ENCODE measurements at regions not wholly inside any gene's neighbourhood (a gene's known extent, or its start where the extent isn't known, plus 50 kb on each side); places are given as distances from the start of the nearest gene placed in this dataset.
A peak's percentile ranks its signal among the peaks of the same experiment; 100 is the strongest.

GRCh38 chr1:30410153-30410851 lies 313.1 kb downstream of the MATN1 start:
- no peaks in the 10 kb centered on the region for H3K9me3 Mint-ChIP-seq
- H3K4me2 ChIP-seq = no peak overlapping the region
- DNase-seq (ENCODE audit: low spot score) = no peak
- H4K20me1 ChIP-seq (ENCODE audit: low read depth) = no peaks in the 10 kb centered on the region
- H3K27me3 Mint-ChIP-seq (ENCODE audit: insufficient read depth, low read depth) = peaks cover 6% of the 10 kb centered on the region
- TF ChIP-seq EZH2phosphoT487 (IDR thresholded peaks at IDR 0.05) = no peak
- no peak for TF ChIP-seq CTCF (IDR thresholded peaks at IDR 0.05)
- TF ChIP-seq EZH2 (IDR thresholded peaks at IDR 0.05) = no peak
- H3F3A ChIP-seq (ENCODE audit: low read depth) = no peaks in the 10 kb centered on the region
- no peaks in the 10 kb centered on the region for H3K36me3 Mint-ChIP-seq
- H3K27ac Mint-ChIP-seq = no peak overlapping the region
- H3K4me3 Mint-ChIP-seq = no peak overlapping the region
- no peaks in the 10 kb centered on the region for H3K4me1 ChIP-seq
- no peak overlapping the region for H3K9ac ChIP-seq
- no peak overlapping the region for H3K27ac ChIP-seq
- H3K4me1 Mint-ChIP-seq = peaks cover 16% of the 10 kb centered on the region
- H3K79me2 ChIP-seq (ENCODE audit: low read depth) = no peaks in the 10 kb centered on the region
- no peaks in the 10 kb centered on the region for H3K27me3 ChIP-seq
- H2AFZ ChIP-seq (replicated peaks) = no peak overlapping the region
- H3K9me3 ChIP-seq (ENCODE audit: low read depth) = no peaks in the 10 kb centered on the region
- H3K4me3 ChIP-seq = no peak overlapping the region
- H3K36me3 ChIP-seq = no peaks in the 10 kb centered on the region

- Histone ChIP-seq H3K4me3 (no peak overlapping the region), H3K36me3 (no peaks in the 10 kb centered on the region), H3K27ac (no peak overlapping the region), H2AFZ (replicated peaks) (no peak overlapping the region), H3K79me2 (ENCODE audit: low read depth) (no peaks in the 10 kb centered on the region), H4K20me1 (ENCODE audit: low read depth) (no peaks in the 10 kb centered on the region), H3K27me3 (no peaks in the 10 kb centered on the region), H3K4me1 (no peaks in the 10 kb centered on the region), H3K4me2 (no peak overlapping the region), H3K9me3 (ENCODE audit: low read depth) (no peaks in the 10 kb centered on the region), H3F3A (ENCODE audit: low read depth) (no peaks in the 10 kb centered on the region), H3K9ac (no peak overlapping the region)
- no peaks in the 10 kb centered on the region for H3K36me3 Mint-ChIP-seq
- no peak for DNase-seq (ENCODE audit: low spot score)
- peaks cover 16% of the 10 kb centered on the region for H3K4me1 Mint-ChIP-seq
- H3K27ac Mint-ChIP-seq = peak overlapping the region; percentile 47
- TF ChIP-seq CTCF (IDR thresholded peaks at IDR 0.05) (no peak), EZH2phosphoT487 (IDR thresholded peaks at IDR 0.05) (no peak), EZH2 (IDR thresholded peaks at IDR 0.05) (no peak)
- peaks cover 7% of the 10 kb centered on the region for H3K27me3 Mint-ChIP-seq (ENCODE audit: insufficient read depth, low read depth)
- no peaks in the 10 kb centered on the region for H3K9me3 Mint-ChIP-seq
- H3K4me3 Mint-ChIP-seq = peak overlapping the region; percentile 1
Measured at GRCh38 chr1:30409476-30410152, 313.8 kb downstream of the MATN1 start.

GRCh38 chr1:30407865-30408580 lies 315.4 kb downstream of the MATN1 start:
- Mint-ChIP-seq H3K9me3 (no peaks in the 10 kb centered on the region), H3K36me3 (no peaks in the 10 kb centered on the region), H3K4me3 (no peak overlapping the region), H3K4me1 (peaks cover 22% of the 10 kb centered on the region), H3K27ac (peak overlapping the region; percentile 69), H3K27me3 (ENCODE audit: insufficient read depth, low read depth) (peaks cover 7% of the 10 kb centered on the region)
- H3K79me2 ChIP-seq (ENCODE audit: low read depth) = no peaks in the 10 kb centered on the region
- H3K27ac ChIP-seq = no peak overlapping the region
- no peaks in the 10 kb centered on the region for H3K36me3 ChIP-seq
- no peak overlapping the region for H2AFZ ChIP-seq (replicated peaks)
- TF ChIP-seq CTCF (IDR thresholded peaks at IDR 0.05) (no peak), EZH2phosphoT487 (IDR thresholded peaks at IDR 0.05) (no peak), EZH2 (IDR thresholded peaks at IDR 0.05) (no peak)
- no peaks in the 10 kb centered on the region for H4K20me1 ChIP-seq (ENCODE audit: low read depth)
- H3K4me1 ChIP-seq = peaks cover 7% of the 10 kb centered on the region
- no peak overlapping the region for H3K4me2 ChIP-seq
- no peak for DNase-seq (ENCODE audit: low spot score)
- no peaks in the 10 kb centered on the region for H3K9me3 ChIP-seq (ENCODE audit: low read depth)
- no peaks in the 10 kb centered on the region for H3K27me3 ChIP-seq
- H3K4me3 ChIP-seq = no peak overlapping the region
- H3K9ac ChIP-seq = no peak overlapping the region
- H3F3A ChIP-seq (ENCODE audit: low read depth) = no peaks in the 10 kb centered on the region

Measured in neural progenitor cell (in vitro differentiated cells).